ENCODE measurements at regions not wholly inside any gene's neighbourhood (a gene's known extent, or its start where the extent isn't known, plus 50 kb on each side); places are given as distances from the start of the nearest gene placed in this dataset.

DNA sequence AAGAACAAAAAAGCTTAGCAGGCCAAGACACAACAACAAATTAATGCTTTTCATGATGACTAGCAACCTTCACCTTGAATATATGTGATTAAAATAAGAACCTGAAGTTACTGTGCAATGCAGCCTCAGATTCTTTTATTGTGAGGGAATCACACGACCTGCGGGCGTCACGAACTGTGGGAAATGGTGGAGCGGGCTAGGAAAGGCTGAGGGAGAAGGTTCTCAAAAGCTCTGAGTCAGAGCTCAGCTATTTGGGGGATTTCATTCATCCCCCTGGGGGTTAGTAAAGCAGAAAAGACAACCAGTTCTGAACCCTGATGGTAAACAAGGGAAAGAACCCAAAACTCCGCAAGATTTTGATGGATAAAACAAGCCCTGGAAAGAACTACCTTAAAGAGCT lies 89.3 kb upstream of the NCKAP5 start:
- H3K9me3 ChIP-seq, result no peaks in the 10 kb centered on the region
- no peaks in the 10 kb centered on the region for H3K4me1 ChIP-seq
- no peak for TF ChIP-seq POLR2AphosphoS5 (IDR thresholded peaks at IDR 0.05)
- no peak for TF ChIP-seq POLR2A (IDR thresholded peaks at IDR 0.05)
- TF ChIP-seq, protein P1, sequence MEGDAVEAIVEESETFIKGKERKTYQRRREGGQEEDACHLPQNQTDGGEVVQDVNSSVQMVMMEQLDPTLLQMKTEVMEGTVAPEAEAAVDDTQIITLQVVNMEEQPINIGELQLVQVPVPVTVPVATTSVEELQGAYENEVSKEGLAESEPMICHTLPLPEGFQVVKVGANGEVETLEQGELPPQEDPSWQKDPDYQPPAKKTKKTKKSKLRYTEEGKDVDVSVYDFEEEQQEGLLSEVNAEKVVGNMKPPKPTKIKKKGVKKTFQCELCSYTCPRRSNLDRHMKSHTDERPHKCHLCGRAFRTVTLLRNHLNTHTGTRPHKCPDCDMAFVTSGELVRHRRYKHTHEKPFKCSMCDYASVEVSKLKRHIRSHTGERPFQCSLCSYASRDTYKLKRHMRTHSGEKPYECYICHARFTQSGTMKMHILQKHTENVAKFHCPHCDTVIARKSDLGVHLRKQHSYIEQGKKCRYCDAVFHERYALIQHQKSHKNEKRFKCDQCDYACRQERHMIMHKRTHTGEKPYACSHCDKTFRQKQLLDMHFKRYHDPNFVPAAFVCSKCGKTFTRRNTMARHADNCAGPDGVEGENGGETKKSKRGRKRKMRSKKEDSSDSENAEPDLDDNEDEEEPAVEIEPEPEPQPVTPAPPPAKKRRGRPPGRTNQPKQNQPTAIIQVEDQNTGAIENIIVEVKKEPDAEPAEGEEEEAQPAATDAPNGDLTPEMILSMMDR (IDR thresholded peaks at IDR 0.05), result no peak
- no peak for TF ChIP-seq EP300 (IDR thresholded peaks at IDR 0.05; ENCODE audit: low read depth)
- H3K36me3 ChIP-seq, result no peaks in the 10 kb centered on the region
- no peak overlapping the region for H3K4me3 ChIP-seq
- in situ Hi-C loops (cut with MboI; ENCODE audit: low pct_ligation_motif_present in 1 of 4, low pct_unique_long_range_greater_than_20kb in 1 of 4, low sequenced_read_pairs in 3 of 4) (no loop called here), intact Hi-C loops (cut with DNase I; ENCODE audit: low total_unique reads) (no loop called here)
- no peak overlapping the region for H3K27ac ChIP-seq
- no peaks in the 10 kb centered on the region for H3K27me3 ChIP-seq
- 88 to 89% methylated on average over 6 of the region's 6 CpGs for WGBS, 2 donors (ENCODE audit: low coverage in 1 of 2)
- DNase-seq, result no peak

DNA sequence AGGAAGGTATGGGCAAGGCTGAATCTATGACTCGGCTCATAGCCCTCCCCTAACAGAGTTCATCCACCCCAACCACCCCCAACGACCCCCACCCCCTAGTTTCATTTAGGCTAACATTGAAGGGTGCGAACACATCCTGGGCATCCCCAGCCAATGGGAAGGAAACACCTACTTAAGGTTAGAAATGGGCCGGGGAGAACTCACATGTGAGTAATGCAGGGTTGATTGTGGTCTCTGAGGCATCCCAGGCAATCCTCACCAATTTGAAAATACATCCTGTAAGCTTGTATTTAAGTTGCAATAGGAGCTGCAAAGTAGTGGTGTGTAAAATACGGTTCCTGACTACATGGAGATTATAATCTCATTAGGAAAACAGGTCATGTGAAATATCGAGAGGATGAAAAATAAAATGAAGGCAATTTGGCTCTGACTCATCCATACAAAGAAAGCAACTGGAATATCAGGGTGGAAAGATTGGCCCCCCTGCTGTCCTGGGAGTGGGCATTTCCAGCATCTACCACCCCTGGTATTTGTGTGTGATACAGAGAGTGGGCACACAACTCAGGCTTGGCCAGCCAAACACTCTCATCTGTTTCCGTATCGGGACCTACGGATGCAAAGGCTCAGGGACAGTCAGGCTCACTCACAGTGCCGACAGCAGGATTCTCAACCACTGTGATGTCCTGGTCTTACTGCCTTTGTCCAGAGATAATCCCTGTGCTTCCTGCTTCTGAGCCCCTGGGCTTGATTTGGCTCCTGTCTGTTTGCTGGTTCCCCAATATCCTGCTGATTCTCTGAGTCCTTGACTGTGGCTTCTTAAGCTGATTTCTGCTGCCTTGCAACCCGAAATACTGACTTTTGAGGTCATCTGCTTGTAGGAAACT lies 90.0 kb upstream of the NCKAP5 start:
- in situ Hi-C loops (cut with MboI; ENCODE audit: low pct_ligation_motif_present in 1 of 4, low pct_unique_long_range_greater_than_20kb in 1 of 4, low sequenced_read_pairs in 3 of 4) (no loop called here), intact Hi-C loops (cut with DNase I; ENCODE audit: low total_unique reads) (no loop called here)
- H3K36me3 ChIP-seq, result no peaks in the 10 kb centered on the region
- no peak for TF ChIP-seq POLR2AphosphoS5 (IDR thresholded peaks at IDR 0.05)
- TF ChIP-seq EP300 (IDR thresholded peaks at IDR 0.05; ENCODE audit: low read depth), result no peak
- TF ChIP-seq, protein P1 (IDR thresholded peaks at IDR 0.05), result no peak
- no peak for TF ChIP-seq POLR2A (IDR thresholded peaks at IDR 0.05)
- no peak for DNase-seq
- H3K4me3 ChIP-seq, result no peak overlapping the region
- H3K27me3 ChIP-seq, result no peaks in the 10 kb centered on the region
- H3K9me3 ChIP-seq, result no peaks in the 10 kb centered on the region
- WGBS, 2 donors (ENCODE audit: low coverage in 1 of 2), result 76 to 90% methylated on average over 5 to 11 of the region's 11 CpGs
- H3K4me1 ChIP-seq, result no peaks in the 10 kb centered on the region
- no peak overlapping the region for H3K27ac ChIP-seq

DNA sequence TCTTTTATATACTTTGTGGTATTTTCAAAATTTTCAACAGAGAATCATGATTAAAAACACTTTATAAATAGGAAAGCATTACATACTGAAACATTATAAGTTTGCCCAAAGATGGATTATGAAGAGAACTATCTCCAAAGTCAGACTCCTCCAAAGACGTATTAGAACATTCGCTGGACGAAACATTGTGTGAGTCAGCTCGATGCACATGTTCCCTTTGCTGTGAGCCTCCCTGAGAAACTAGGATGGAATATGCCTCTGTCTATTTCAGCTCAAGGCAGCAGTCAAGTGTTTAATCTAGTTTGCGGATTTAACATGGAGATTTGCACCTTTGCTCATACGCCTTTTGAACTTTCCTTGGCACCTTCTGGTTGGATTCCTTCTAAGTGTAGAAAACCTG lies 92.2 kb upstream of the NCKAP5 start:
- no peaks in the 10 kb centered on the region for H3K27me3 ChIP-seq
- DNase-seq, result no peak
- no peaks in the 10 kb centered on the region for H3K36me3 ChIP-seq
- H3K4me3 ChIP-seq, result no peak overlapping the region
- no peak for TF ChIP-seq POLR2AphosphoS5 (IDR thresholded peaks at IDR 0.05)
- TF ChIP-seq, protein P1 (IDR thresholded peaks at IDR 0.05), result no peak
- TF ChIP-seq EP300 (IDR thresholded peaks at IDR 0.05; ENCODE audit: low read depth), result no peak
- no peak for TF ChIP-seq POLR2A (IDR thresholded peaks at IDR 0.05)
- intact Hi-C loops (cut with DNase I; ENCODE audit: low total_unique reads) (no loop called here), in situ Hi-C loops (cut with MboI; ENCODE audit: low pct_ligation_motif_present in 1 of 4, low pct_unique_long_range_greater_than_20kb in 1 of 4, low sequenced_read_pairs in 3 of 4) (no loop called here)
- H3K27ac ChIP-seq, result no peak overlapping the region
- no peaks in the 10 kb centered on the region for H3K4me1 ChIP-seq
- H3K9me3 ChIP-seq, result no peaks in the 10 kb centered on the region
- 83 to 91% methylated on average over 6 of the region's 6 CpGs for WGBS, 2 donors (ENCODE audit: low coverage in 1 of 2)

DNA sequence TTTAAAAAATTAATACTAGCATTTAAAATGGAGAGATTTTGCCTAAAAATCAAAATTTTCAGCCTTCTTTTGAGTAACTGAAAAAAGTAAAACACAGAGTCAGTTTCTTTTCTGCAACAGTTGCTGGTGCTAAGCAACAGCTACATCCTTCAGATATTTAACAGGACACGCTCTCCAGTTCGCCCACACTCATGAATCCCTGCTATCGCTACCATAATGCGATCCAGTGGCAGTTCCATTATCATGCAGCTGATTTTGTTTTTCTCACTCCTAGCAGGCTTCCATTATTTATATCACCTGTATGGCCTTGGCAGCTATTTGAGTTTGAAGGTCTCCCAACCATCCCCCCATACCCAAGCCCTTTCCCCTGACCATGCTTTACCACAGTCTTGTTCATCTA lies 93.1 kb upstream of the NCKAP5 start:
- in situ Hi-C loops (cut with MboI; ENCODE audit: low pct_ligation_motif_present in 1 of 4, low pct_unique_long_range_greater_than_20kb in 1 of 4, low sequenced_read_pairs in 3 of 4) (no loop called here), intact Hi-C loops (cut with DNase I; ENCODE audit: low total_unique reads) (no loop called here)
- Histone ChIP-seq H3K9me3 (no peaks in the 10 kb centered on the region), H3K4me1 (no peaks in the 10 kb centered on the region), H3K27me3 (no peaks in the 10 kb centered on the region), H3K4me3 (no peak overlapping the region), H3K27ac (no peak overlapping the region), H3K36me3 (no peaks in the 10 kb centered on the region)
- WGBS, 2 donors (ENCODE audit: low coverage in 1 of 2), result 91 to 93% methylated on average over 4 of the region's 4 CpGs
- no peak for DNase-seq
- TF ChIP-seq POLR2A (IDR thresholded peaks at IDR 0.05) (no peak), EP300 (IDR thresholded peaks at IDR 0.05; ENCODE audit: low read depth) (no peak), POLR2AphosphoS5 (IDR thresholded peaks at IDR 0.05) (no peak)
- TF ChIP-seq, protein P1 (IDR thresholded peaks at IDR 0.05), result no peak
